GM12874 (cell line): ENCODE measurements at regions not wholly inside any gene's neighbourhood (a gene's known extent, or its start where the extent isn't known, plus 50 kb on each side); places are given as distances from the start of the nearest gene placed in this dataset.

Source experiments
- TF ChIP-seq, protein P1 (sequence below): IDR thresholded peaks from 2 replicates; pipeline ENCODE4 v1.5.1; 2011; ENCODE audit warnings: low read depth, mild to moderate bottlenecking, control low read depth, low read length, moderate library complexity; ENCODE audit not compliant: insufficient read depth

GRCh38 chr1:201721082-201722049, 107.6 kb upstream of the IPO9 start:
- TF ChIP-seq, protein P1, sequence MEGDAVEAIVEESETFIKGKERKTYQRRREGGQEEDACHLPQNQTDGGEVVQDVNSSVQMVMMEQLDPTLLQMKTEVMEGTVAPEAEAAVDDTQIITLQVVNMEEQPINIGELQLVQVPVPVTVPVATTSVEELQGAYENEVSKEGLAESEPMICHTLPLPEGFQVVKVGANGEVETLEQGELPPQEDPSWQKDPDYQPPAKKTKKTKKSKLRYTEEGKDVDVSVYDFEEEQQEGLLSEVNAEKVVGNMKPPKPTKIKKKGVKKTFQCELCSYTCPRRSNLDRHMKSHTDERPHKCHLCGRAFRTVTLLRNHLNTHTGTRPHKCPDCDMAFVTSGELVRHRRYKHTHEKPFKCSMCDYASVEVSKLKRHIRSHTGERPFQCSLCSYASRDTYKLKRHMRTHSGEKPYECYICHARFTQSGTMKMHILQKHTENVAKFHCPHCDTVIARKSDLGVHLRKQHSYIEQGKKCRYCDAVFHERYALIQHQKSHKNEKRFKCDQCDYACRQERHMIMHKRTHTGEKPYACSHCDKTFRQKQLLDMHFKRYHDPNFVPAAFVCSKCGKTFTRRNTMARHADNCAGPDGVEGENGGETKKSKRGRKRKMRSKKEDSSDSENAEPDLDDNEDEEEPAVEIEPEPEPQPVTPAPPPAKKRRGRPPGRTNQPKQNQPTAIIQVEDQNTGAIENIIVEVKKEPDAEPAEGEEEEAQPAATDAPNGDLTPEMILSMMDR, result no peak

DNA sequence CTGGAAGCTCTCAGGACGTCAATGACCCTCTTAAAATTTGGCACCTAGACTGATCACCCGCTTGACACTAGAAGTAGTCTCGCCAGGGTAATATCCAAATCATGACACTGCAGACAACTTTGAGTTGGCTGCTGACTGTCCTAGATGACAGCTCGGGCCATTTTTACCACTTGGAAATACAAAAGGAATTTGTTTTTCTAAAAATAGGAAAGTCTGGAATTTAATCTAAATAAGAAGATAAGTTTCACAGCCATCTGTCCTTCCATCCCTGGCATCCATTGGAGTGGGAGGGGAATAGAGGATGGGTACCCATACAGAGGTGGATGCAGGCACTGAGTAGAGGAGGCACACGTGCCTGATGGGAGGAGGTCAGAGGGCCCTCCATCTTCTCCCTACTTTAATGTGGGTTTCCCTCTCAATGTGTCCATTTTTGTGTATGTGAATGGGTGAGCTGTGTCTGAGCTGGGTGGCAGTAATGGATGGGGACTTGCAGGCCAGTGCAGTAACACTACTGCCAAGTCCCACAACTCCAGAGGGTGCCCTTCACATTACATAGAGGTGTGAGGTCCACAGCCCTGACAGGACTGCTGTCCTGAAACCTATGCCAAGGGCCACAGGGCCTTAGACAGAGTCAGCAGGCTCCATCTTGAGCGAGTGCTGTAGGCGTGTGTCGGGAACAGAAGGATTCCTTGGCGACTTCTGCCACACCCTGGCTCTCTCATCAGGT, 104.8 kb upstream of the IPO9 start:
- TF ChIP-seq, protein P1, result no peak

DNA sequence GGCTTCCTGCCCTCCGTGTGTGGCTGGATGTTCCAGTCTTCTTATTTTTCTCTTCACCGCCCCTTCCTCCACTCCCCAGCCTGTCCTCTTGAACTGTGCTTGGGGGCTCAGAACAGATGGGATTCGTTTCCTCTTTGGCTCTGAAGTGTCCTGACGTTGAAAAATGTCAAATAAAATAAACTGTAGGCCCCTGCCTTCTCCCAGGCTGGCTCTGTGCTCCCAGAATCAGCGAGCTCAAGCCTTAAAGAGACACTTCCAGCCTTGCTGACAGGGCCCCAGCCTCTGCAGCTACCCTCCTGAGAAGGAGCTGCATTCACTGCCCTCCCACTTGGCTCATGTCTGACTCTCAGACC, 104.2 kb upstream of the IPO9 start:
- TF ChIP-seq, protein P1, result no peak

- TF ChIP-seq, protein P1, result no peak
Observed at GRCh38 chr1:201726700-201727099, 102.3 kb upstream of the IPO9 start.

GRCh38 chr1:201728731-201729130, 100.2 kb upstream of the IPO9 start:
- TF ChIP-seq, protein P1, result no peak

- TF ChIP-seq, protein P1, result no peak
Observed at GRCh38 chr1:201729973-201730608, 98.9 kb upstream of the IPO9 start.

DNA sequence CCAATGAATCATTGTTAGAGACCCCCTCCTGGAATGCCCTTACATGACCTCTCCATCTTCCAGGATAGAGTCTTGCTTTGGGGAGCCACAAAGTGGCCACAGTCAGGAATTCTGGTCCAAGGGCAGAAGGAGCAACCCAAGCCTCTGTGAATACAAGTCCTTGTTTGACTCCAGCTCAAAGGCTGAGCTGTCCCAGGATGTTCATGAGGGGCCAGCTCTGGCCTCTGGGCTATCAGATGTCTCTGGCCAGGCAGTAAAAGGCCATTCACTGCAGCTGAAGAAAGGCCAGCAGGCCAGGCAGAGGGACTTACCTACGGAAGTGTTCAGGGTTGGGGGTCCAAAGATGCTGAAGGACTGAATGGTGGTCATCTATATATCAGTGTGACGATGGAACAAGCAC, 98.3 kb upstream of the IPO9 start:
- TF ChIP-seq, protein P1, result no peak
